ENCODE measurements at regions not wholly inside any gene's neighbourhood (a gene's known extent, or its start where the extent isn't known, plus 50 kb on each side); places are given as distances from the start of the nearest gene placed in this dataset.

- no peak for TF ChIP-seq Cebpa-rat (IDR thresholded peaks at IDR 0.05)
Observed at GRCh38 chr16:63578791-63579190, 1542.6 kb upstream of the CDH8 start.

DNA sequence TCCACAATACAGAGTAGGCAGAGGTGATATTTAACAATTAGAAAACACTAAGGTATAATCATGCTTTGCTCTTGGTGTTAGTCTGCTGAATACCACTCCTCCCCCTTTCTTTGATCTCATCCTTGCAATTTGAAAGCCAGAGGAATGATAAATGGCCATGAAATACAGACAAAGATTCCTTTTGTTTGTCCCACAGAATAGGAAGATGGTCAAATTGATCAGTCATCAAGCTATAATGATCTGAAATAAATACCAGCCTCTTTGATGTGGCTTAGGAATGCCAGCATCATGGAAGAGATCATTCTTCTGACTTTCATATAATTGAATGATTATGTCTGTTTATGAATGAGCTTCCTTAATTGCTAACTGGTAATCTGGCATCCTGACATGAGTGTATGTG lies 1541.7 kb upstream of the CDH8 start:
- no peak overlapping the region for H3K9ac ChIP-seq
- no peaks in the 10 kb centered on the region for H3K9me3 ChIP-seq
- H3K27ac ChIP-seq, result no peak overlapping the region
- no peaks in the 10 kb centered on the region for H3K36me3 ChIP-seq
- H3K4me1 ChIP-seq, result no peaks in the 10 kb centered on the region
- H3K4me2 ChIP-seq, result no peak overlapping the region
- H4K20me1 ChIP-seq, result no peaks in the 10 kb centered on the region
- TF ChIP-seq Cebpa-rat (IDR thresholded peaks at IDR 0.05), result no peak
- no peak overlapping the region for H3K4me3 ChIP-seq
- H3K27me3 ChIP-seq, result no peaks in the 10 kb centered on the region

More at GRCh38 chr16:63578791-63579190, 1542.6 kb upstream of the CDH8 start:
- Histone ChIP-seq H3K27ac (no peak overlapping the region), H3K4me2 (no peak overlapping the region), H3K4me1 (no peaks in the 10 kb centered on the region), H3K9ac (no peak overlapping the region), H3K36me3 (no peaks in the 10 kb centered on the region), H3K27me3 (no peaks in the 10 kb centered on the region), H4K20me1 (no peaks in the 10 kb centered on the region), H3K9me3 (no peaks in the 10 kb centered on the region; the same call in 1 of the 2 replicates), H3K4me3 (no peak overlapping the region)

GRCh38 chr16:63575041-63575440 lies 1538.8 kb upstream of the CDH8 start:
- Histone ChIP-seq H3K27ac (no peak overlapping the region), H3K36me3 (no peaks in the 10 kb centered on the region), H3K27me3 (no peaks in the 10 kb centered on the region), H3K9ac (no peak overlapping the region), H3K4me3 (no peak overlapping the region), H3K4me1 (no peaks in the 10 kb centered on the region), H3K9me3 (no peaks in the 10 kb centered on the region), H4K20me1 (no peaks in the 10 kb centered on the region), H3K4me2 (no peak overlapping the region)
- TF ChIP-seq Cebpa-rat (IDR thresholded peaks at IDR 0.05), result no peak

DNA sequence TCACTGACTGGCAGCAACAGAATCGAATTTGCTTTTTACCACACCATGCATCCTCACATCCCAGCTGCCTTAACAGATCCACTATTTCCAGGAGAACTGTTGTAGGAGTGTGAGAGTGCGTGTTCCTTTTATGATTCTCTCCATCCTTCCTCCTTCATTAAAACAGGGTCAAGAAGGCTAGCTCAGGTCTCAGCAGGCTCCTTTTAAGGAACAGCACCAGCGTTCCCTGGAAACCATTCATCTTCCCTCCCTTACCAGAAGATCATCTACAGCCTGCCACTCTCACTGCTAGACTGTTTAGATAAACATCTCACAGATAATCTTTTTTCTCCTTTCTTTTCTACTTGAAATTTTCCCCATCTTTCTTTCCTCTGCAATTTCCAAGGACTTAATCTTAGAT lies 1531.9 kb upstream of the CDH8 start:
- no peak overlapping the region for H3K4me3 ChIP-seq
- H3K4me2 ChIP-seq, result no peak overlapping the region
- TF ChIP-seq Cebpa-rat (IDR thresholded peaks at IDR 0.05), result no peak
- no peaks in the 10 kb centered on the region for H3K36me3 ChIP-seq
- no peaks in the 10 kb centered on the region for H3K27me3 ChIP-seq
- no peaks in the 10 kb centered on the region for H3K9me3 ChIP-seq
- no peak overlapping the region for H3K9ac ChIP-seq
- no peak overlapping the region for H3K27ac ChIP-seq
- no peaks in the 10 kb centered on the region for H3K4me1 ChIP-seq
- H4K20me1 ChIP-seq, result no peaks in the 10 kb centered on the region

DNA sequence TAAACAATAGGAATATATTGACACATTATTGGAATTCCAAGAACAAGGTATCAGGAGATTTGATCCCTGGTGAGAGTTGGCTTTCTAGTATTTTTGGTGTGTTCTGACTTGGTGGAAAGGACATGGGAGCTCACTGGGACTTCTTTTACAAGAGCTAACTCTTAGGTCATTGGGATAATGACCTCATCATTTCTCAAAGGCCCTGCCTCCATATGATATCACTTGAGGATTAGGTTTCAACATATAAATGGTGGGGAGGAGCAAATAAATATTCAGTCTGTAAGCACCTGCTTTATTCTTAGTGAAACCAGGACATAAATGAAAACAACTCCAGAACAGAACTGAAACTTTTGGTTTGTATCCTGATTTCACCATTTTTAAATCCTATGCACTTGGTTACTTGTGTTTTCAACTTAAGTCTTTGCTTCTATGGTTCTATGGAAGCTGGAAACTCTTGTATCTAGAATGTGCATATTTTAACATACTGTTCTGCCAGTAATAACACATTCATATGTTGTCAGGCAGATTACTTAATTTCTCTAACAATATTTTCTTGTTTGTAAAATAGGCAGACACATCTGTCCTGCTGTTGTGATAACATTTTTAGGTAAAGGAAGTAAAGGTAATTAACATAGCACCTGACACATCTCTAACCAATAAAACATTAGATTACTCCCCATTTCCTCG lies 1527.7 kb upstream of the CDH8 start:
- peaks cover 28% of the 10 kb centered on the region for H3K9me3 ChIP-seq
- no peak for TF ChIP-seq Cebpa-rat (IDR thresholded peaks at IDR 0.05)
- H3K9ac ChIP-seq, result no peak overlapping the region
- no peak overlapping the region for H3K27ac ChIP-seq
- no peaks in the 10 kb centered on the region for H3K4me1 ChIP-seq
- no peak overlapping the region for H3K4me2 ChIP-seq
- H4K20me1 ChIP-seq, result no peaks in the 10 kb centered on the region
- H3K36me3 ChIP-seq, result 0 out of 2 replicates have a peak, but pooled peaks cover 9% of the 10 kb centered on the region
- no peak overlapping the region for H3K4me3 ChIP-seq
- H3K27me3 ChIP-seq, result no peaks in the 10 kb centered on the region

DNA sequence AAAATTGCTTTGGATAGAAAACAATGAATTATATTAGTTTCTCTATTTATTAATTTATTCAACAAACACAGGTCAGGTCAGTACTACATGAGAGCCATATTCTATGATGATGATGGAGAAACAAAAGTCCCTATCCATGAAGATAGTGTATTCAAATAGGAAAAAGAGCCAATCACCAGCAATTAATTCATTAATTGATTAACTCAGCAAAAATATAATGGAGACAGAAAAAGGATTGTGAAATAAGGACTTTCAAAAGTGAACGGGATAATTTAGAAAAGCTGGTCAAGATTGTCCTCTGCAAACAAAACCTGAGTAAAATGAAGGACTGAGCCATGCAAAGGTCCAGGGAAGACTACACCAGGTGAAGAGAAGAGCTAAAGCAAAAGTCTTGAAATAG lies 1517.7 kb upstream of the CDH8 start:
- Histone ChIP-seq H3K9ac (no peak overlapping the region), H3K27me3 (no peaks in the 10 kb centered on the region), H3K4me2 (no peak overlapping the region), H3K9me3 (peaks cover 8% of the 10 kb centered on the region), H3K4me3 (no peak overlapping the region), H3K4me1 (no peaks in the 10 kb centered on the region), H3K27ac (no peak overlapping the region), H3K36me3 (no peaks in the 10 kb centered on the region), H4K20me1 (no peaks in the 10 kb centered on the region)
- no peak for TF ChIP-seq Cebpa-rat (IDR thresholded peaks at IDR 0.05)

GRCh38 chr16:63539276-63539675 lies 1503.0 kb upstream of the CDH8 start:
- no peaks in the 10 kb centered on the region for H4K20me1 ChIP-seq
- no peak overlapping the region for H3K4me3 ChIP-seq
- H3K4me2 ChIP-seq, result no peak overlapping the region
- no peak overlapping the region for H3K9ac ChIP-seq
- H3K9me3 ChIP-seq, result peaks cover 2% of the 10 kb centered on the region
- no peaks in the 10 kb centered on the region for H3K27me3 ChIP-seq
- no peak for TF ChIP-seq Cebpa-rat (IDR thresholded peaks at IDR 0.05)
- no peaks in the 10 kb centered on the region for H3K4me1 ChIP-seq
- H3K36me3 ChIP-seq, result no peaks in the 10 kb centered on the region
- no peak overlapping the region for H3K27ac ChIP-seq

- H3K27ac ChIP-seq, result no peak overlapping the region
- no peak for TF ChIP-seq Cebpa-rat (IDR thresholded peaks at IDR 0.05)
Observed at GRCh38 chr16:63530974-63531373, 1494.7 kb upstream of the CDH8 start.

GRCh38 chr16:63530208-63530607 lies 1494.0 kb upstream of the CDH8 start:
- Histone ChIP-seq H3K4me2 (no peak overlapping the region), H3K9ac (no peak overlapping the region), H4K20me1 (no peaks in the 10 kb centered on the region), H3K27me3 (no peaks in the 10 kb centered on the region), H3K4me3 (no peak overlapping the region), H3K9me3 (peaks cover 31% of the 10 kb centered on the region), H3K4me1 (no peaks in the 10 kb centered on the region), H3K36me3 (no peaks in the 10 kb centered on the region), H3K27ac (no peak overlapping the region)
- no peak for TF ChIP-seq Cebpa-rat (IDR thresholded peaks at IDR 0.05)

More at GRCh38 chr16:63530974-63531373, 1494.7 kb upstream of the CDH8 start:
- Histone ChIP-seq H3K4me1 (no peaks in the 10 kb centered on the region), H4K20me1 (no peaks in the 10 kb centered on the region), H3K9me3 (peaks cover 29% of the 10 kb centered on the region), H3K9ac (no peak overlapping the region), H3K27me3 (no peaks in the 10 kb centered on the region), H3K4me3 (no peak overlapping the region), H3K36me3 (no peaks in the 10 kb centered on the region), H3K4me2 (no peak overlapping the region)

DNA sequence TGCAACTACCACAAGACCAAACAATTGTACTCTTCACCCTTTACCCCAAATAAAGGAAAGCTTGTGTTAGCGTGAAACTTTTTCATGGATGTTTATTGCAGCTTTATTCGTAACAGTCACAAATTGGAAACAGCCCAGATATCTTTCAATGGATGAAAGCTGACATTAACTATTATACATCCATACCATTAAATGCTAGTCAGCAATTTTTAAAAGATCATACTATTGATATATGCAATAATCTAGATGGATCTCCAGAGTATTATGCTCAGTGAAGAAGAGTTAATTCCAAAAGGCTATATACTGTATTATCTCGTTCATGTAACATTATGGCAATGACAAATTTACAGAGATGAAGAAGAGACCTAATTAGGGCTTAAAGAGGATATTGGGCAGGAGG lies 1491.2 kb upstream of the CDH8 start:
- Histone ChIP-seq H3K4me1 (no peaks in the 10 kb centered on the region), H4K20me1 (no peaks in the 10 kb centered on the region), H3K27ac (no peak overlapping the region), H3K36me3 (no peaks in the 10 kb centered on the region), H3K4me3 (no peak overlapping the region), H3K9me3 (peaks cover 18% of the 10 kb centered on the region), H3K4me2 (no peak overlapping the region), H3K9ac (no peak overlapping the region), H3K27me3 (no peaks in the 10 kb centered on the region)
- no peak for TF ChIP-seq Cebpa-rat (IDR thresholded peaks at IDR 0.05)

DNA sequence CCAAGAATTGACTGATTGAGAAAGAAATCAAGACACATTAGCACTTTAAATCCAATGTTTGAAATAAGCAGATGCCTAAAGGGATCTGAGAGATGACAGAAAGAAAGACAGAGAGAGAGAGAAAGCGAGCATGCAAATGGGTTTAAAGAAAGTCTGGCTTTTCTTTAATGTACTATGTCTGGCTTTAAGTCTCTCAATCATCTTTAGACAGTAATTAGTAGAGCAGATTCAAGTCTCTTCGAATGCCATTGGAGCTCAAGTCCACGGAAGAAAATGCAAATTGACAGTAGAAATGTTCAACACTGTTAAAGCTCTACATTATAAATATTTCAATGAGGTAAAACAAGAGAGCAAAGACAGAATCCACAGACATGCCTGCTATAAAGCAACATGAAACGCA lies 1480.2 kb upstream of the CDH8 start:
- no peak for TF ChIP-seq Cebpa-rat (IDR thresholded peaks at IDR 0.05)
- H3K4me1 ChIP-seq, result no peaks in the 10 kb centered on the region

More for the DNA sequence above, 1480.2 kb upstream of the CDH8 start:
- Histone ChIP-seq H3K9me3 (no peaks in the 10 kb centered on the region), H4K20me1 (no peaks in the 10 kb centered on the region), H3K27me3 (no peaks in the 10 kb centered on the region), H3K36me3 (no peaks in the 10 kb centered on the region), H3K27ac (no peak overlapping the region), H3K4me3 (no peak overlapping the region), H3K4me2 (no peak overlapping the region), H3K9ac (no peak overlapping the region)

All from BLaER1 (cell line).